ENCODE measurements at regions not wholly inside any gene's neighbourhood (a gene's known extent, or its start where the extent isn't known, plus 50 kb on each side); places are given as distances from the start of the nearest gene placed in this dataset.
"Not testable (repeated sequence)": the region's sequence is repeated elsewhere in the genome, so short reads cannot be mapped to it uniquely, and the experiment has no call there.

- DNase-seq = no peak
Observed at GRCh38 chr12:42957136-42957535, 367.6 kb upstream of the PRICKLE1 start.

DNA sequence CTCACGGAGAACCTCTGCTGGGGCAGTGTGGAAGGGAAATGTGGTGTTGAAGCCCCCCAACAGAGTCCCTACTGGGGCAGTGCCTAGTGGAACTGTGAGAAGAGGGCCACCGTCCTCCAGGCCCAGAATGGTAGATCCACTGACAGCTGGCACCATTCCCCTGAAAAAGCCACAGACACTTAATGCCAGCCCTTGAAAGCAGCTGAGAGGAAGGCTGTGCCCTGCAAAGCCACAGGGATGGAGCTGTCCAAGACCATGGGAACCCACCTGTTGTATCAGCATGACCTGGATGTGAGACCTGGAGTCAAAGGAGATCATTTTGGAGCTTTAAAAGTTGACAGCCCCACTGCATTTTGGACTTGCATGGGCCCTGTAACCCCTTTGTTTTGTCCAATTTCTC lies 363.5 kb upstream of the PRICKLE1 start:
- no peak for DNase-seq

DNA sequence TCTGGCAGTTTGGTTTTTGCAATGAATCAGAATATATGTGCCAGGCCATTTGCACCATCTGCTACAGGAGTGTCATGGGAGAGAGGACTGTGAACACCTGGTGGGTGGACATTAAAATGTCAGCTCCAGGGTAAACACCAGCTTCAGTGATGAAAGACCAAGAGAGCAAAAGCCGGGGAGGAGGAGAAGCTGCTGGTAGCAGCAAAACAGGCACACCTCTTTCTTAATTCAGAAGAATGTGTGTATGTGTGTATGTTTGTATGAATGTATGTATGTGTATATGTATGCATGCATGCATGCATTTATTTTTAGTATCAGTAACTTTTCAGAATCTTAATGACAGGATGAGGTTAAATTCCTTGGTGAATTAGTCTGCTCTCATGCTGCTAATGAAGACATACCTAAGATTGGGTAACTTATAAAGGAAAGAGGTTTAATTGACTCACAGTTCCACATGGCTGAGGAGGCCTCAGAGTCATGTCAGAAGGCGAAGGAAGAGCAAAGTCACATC lies 357.4 kb upstream of the PRICKLE1 start:
- no peak for DNase-seq

GRCh38 chr12:42945927-42946326 lies 356.4 kb upstream of the PRICKLE1 start:
- no peak for DNase-seq

DNA sequence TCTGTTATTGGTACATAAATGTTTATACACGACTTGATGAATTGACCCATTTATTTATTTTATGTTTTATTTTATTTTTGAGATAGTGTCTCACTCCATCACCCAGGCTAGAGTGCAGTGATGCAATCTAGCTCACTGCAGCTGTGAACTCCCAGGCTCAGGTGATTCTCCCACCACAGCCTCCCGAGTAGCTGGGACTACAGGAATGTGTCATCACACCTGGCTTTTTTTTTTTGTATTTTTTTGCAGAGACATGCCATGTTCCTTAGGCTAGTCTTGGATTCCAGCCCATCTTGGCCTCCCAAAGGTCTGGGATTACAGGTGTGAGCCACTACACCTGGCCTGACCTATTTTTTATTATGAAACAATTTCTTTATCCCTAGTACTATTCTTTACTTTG lies 355.0 kb upstream of the PRICKLE1 start:
- no peak for DNase-seq

DNA sequence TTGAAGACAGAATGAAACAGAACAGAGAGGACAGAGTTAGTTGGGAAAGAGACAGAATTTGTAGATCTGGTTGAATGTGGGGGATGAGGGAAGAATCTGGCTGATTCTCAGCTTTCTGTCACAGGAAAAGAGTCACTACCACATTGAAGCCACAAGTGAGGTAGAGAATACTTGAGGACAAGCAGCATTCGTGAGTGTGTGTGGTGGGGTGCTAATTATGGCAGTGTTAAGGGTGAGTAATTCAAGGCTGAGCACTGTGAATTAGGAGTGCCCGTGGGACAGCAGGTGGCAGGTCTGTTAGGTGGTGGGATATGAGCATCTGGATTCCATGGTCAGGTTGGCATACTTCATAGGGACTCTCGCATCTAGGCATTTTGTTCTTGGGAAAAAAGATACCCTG lies 347.4 kb upstream of the PRICKLE1 start:
- no peak for DNase-seq

DNA sequence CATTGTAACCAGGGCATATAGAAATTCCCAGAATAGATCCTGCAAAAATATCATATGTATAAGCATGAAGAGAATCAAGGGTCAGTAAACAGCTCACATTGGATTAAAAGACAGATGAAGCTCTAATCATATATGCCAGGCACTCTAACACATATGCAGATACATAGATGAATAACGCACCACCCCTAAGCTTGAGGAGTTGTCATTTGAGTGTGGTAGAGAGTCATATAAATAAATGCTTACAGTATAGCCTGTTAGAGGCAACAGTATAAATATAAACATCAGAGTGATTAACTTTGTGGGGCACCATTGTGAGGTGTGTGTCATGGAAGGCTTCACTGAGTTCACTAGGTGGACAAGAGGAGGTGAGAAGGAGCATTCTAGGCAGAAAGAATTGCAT lies 346.7 kb upstream of the PRICKLE1 start:
- DNase-seq = no peak

GRCh38 chr12:42935756-42936155 lies 346.2 kb upstream of the PRICKLE1 start:
- DNase-seq = no peak

GRCh38 chr12:42935090-42935489 lies 345.5 kb upstream of the PRICKLE1 start:
- DNase-seq = no peak

DNA sequence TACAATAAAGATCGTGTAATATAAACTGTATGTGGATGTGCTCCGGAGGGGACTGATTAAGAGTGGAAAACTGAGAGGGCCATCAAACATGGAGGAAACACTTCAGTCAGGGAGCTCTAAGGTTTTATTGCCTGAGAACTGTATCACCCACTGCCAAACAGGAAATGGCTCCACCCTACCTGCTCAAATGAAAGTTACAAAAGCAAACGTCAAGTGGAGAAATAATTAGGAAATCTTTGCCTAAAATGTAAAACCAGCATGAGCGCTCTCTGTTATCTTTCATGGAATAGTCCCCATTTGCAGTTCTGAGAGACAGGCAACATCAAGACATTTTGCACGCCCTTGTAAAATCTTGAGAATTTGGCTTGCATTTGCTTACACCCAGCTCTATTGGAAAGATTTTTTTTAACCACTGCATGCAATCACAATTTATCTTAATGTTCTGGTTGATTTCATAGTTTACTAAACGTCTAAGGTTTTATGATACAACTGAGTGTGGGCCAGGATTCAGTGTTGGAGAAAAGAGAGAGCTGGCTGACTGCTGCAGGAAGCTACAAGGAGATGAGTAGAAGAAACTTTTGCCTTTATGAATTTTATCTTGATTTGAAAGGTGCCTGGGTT lies 344.0 kb upstream of the PRICKLE1 start:
- DNase-seq = no peak

GRCh38 chr12:42932936-42933335 lies 343.4 kb upstream of the PRICKLE1 start:
- no peak for DNase-seq

- DNase-seq = no peak
Observed at GRCh38 chr12:42926232-42926631, 336.7 kb upstream of the PRICKLE1 start.

DNA sequence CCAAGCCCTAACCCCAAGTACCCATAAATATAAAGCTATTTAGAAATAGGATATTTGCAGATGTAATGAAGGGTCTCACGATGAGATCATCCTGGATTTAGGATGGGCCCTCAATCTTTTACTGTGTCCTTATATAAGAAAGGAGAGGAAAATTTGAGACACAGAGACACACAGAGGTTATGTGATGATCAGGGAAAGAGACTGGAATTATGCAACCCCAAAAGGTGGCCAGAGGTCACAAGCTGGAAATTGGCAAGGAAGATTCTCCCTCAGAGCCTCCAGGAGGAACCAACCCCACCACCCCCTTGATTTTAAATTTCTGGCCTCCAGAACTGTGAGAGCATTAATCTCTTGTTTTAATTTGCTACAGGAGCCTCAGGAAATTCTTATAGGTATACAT lies 334.9 kb upstream of the PRICKLE1 start:
- DNase-seq = no peak

GRCh38 chr12:42923583-42923982 lies 334.0 kb upstream of the PRICKLE1 start:
- DNase-seq = no peak

DNA sequence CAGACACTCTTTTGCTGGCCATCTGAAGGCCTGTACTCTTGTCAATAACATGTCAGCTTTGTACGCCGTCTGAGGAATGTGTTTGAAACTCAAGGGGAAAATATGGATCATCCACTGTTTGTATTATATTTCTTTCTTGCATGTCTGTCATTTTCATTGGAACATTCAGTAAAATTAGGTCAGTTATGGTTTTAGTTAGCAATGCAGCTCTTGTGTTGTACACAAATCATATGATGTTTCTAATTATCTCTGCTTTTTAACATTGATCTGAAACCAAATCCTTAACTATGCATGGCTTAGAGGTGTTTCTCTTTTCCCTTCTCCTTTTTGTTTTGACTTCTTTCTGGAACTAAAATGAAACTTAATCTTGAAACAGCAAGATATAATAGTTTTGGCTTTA lies 333.6 kb upstream of the PRICKLE1 start:
- DNase-seq = no peak

- DNase-seq = no peak
Observed at GRCh38 chr12:42922505-42922850, 332.9 kb upstream of the PRICKLE1 start.

DNA sequence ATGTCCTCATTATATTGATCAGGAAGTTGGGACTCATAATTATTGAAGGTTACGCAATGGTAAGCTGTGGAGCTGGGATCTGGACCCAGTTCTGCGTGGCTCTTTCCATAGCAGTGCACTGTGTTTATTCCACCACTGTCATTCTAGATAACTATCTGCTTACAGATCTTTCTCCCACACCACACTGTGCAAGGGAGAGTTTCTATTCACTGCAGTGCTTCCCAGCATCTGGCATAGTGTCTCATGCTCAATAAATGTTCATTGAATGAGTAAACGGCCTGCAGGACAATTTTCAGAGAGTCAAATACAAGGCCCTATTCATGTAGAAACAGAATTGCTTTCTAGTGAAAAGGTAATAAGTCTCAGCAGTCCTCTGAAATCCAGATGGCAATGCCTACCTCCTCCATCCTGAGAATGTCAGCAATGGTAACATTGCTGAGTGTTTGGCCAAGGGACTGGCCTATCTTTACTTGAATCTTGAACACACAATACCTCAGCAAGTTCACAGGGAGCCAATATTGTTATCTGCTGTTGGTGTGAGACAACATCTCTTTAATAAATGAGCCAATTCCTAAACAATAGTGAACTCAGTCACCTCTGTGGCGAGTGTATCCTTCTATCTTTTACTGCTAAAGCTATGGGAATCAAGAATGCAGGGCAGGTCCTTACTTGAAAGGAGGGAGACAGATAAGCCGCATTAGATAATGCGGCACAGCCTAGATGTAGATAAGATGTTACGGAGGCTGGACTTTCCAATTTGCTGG lies 332.4 kb upstream of the PRICKLE1 start:
- DNase-seq = no peak

DNA sequence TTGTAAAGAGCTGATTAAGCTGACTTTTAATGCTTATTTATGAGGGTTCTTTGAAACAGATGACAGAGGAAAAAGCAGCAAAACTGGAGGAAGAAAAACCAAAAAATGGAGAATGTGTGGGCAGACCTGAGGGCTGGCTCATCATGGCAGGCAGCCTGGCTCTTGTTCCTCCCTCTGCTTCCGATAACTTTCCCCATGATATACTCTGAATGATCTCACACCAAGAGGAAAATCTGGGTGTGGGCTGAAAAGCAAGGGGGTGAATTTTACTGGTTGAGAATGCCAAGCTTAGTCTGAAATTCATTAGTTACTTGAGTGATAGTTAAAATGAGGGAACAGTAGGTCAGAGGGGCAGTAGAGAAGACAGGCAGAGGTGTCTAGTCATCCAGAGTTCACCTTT lies 330.1 kb upstream of the PRICKLE1 start:
- DNase-seq = no peak

DNA sequence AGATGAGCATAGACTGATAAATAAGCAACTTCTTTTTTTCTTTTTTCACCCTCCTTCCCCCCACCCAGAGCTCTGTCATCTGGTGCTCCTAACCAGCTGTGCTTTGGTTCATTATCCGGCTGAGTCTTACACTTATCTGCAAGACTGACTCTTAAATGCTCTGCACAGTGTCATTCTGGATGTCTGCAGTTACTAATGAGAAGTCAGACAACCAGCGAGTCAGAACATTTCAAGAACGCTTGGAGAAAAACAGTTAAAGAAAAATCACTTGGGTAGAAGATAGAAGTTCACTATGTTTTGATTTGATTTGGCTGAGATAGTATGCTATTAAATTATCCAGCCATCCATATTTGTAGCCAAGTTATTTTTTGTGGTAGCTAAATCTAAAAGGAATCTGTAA lies 328.9 kb upstream of the PRICKLE1 start:
- DNase-seq = no peak

GRCh38 chr12:42916143-42916542 lies 326.6 kb upstream of the PRICKLE1 start:
- DNase-seq = no peak

DNA sequence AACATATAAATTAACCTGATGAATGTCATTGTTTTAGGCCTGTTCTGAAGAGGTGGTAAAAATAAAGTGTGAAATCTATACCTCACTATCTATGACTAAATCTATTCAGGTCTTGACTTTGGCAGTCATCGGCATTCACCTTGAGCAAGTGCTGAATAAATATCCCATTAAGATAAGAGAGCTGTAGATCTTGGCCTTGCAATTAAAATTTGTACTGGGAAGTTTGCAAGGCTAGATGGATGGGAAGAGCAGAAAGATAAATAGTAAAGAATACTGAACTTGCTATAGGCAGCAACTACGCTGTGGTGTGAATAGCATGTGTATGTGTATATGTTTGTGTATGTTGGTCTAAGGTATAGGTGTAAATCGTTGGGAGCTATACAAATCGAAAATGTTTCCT lies 325.9 kb upstream of the PRICKLE1 start:
- no peak for DNase-seq

- no peak for DNase-seq
Observed at GRCh38 chr12:42912367-42912766, 322.8 kb upstream of the PRICKLE1 start.

DNA sequence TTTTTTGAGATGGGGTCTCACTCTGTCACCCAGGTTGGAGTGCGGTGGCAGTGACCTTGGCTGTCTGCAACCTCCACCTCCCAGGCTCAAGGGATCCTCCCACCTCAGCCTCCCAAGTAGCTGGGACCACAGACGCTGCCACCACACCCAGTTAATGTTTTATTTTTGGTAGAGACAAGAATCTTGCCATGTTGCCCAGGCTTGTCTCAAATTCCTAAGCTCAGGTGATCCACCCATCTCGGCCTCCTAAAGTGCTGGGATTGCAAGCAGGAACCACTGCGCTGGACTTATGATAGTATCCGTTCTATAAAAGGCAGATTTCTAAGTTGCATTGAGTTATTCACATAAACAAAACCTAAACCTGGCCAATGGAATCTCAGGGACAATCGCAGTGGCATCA lies 321.1 kb upstream of the PRICKLE1 start:
- DNase-seq = no peak

DNA sequence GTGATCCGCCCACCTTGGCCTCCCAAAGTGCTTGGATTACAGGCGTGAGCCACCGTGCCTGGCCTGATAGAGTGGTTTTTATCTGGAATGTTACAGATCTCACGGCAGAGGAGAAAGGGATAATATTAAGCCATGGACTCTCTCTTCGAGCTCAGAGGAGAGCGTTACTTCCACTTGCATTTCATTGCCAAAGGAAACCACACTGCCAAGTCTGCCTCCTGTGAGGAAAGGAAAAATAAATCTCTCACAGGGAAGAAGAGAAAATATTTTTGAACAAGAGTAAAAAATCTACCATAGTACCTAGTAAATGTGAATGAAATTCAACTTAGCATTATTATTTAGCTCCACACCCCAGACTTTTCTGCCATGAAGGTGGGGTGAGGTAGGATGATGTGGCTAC lies 319.2 kb upstream of the PRICKLE1 start:
- DNase-seq = no peak

DNA sequence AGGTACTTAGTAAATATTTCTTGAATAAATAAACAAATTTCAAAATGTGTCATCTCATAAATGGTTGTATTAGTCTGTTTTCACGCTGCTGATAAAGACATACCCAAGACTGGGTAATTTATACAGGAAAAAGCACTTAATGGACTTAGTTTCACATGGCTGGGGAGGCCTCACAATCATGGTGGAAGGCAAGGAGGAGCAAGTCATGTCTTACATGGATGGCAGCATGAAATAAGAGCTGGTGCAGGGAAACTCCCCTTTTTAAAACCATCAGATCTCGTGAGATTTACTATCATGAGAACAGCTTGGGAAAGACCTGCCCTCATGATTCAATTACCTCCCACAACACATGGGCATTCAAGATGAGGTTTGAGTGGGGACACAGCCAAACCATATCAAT lies 317.3 kb upstream of the PRICKLE1 start:
- not testable (repeated sequence) for DNase-seq

Data from NCI-H526 (cell line).